CD4-positive, alpha-beta T cell (primary cell): ENCODE measurements at regions not wholly inside any gene's neighbourhood (a gene's known extent, or its start where the extent isn't known, plus 50 kb on each side); places are given as distances from the start of the nearest gene placed in this dataset.
"Not testable (repeated sequence)": the region's sequence is repeated elsewhere in the genome, so short reads cannot be mapped to it uniquely, and the experiment has no call there.

ENCODE experiments used
- ATAC-seq: fragments of 200-7000 bp; cut with Tn5 transposase; one replicate; pipeline ENCODE4 v1.10.0; 2022; ENCODE audit warnings: mild to moderate bottlenecking; ENCODE audit not compliant: poor library complexity
- CTCF ChIA-PET: fragments of 350-600 bp; sonication (Branson Sonifier 250); formaldehyde crosslinking; loops from one replicate; lab custom pipeline; 2021; ENCODE audit warnings: antibody characterized with exemption, inconsistent platforms; lab: Charles Lee
- POLR2A ChIA-PET: fragments of 350-600 bp; sonication (Branson Sonifier 250); formaldehyde crosslinking; loops from one replicate; lab custom pipeline; 2021; ENCODE audit warnings: antibody characterized with exemption, inconsistent platforms; lab: Charles Lee
- DNase-seq, 14 experiments: peaks; one replicate each; pipeline ENCODE4 v3.0.0-alpha.2; 2013 to 2020; ENCODE audit warnings: mixed read lengths in 2 of 14
- H3K27ac ChIP-seq, 2 donors: one replicate each; pipeline versions ENCODE4 v1.5.1 to v1.7.0; 2013; ENCODE audit warnings: low read length in 2 of 2, low read depth in 1 of 2, mild to moderate bottlenecking in 1 of 2
- H3K27me3 ChIP-seq, 2 experiments: 1 replicate in 1 of 2; 2 replicates in 1 of 2; pipeline versions ENCODE4 v1.6.1 to v1.7.0; 2013; ENCODE audit warnings: low read length in 2 of 2, control low read depth in 1 of 2, mild to moderate bottlenecking in 1 of 2, moderate library complexity in 1 of 2; ENCODE audit not compliant: insufficient read depth in 2 of 2, control insufficient read depth in 1 of 2
- H3K36me3 ChIP-seq: one replicate; pipeline ENCODE4 v1.6.1; 2013; ENCODE audit warnings: low read length, control low read depth; ENCODE audit not compliant: insufficient read depth
- H3K4me1 ChIP-seq: one replicate; pipeline ENCODE4 v1.6.1; 2013; ENCODE audit warnings: low read length, control low read depth; ENCODE audit not compliant: insufficient read depth
- H3K4me3 ChIP-seq: one replicate; pipeline ENCODE4 v1.5.1; 2013; ENCODE audit warnings: mild to moderate bottlenecking, low read length, moderate library complexity
- H3K9me3 ChIP-seq, 2 experiments: 1 replicate in 1 of 2; 2 replicates in 1 of 2; pipeline versions ENCODE4 v1.6.1 to v1.7.0; 2013; ENCODE audit warnings: low read length in 2 of 2, mild to moderate bottlenecking in 2 of 2, control low read depth in 1 of 2, moderate library complexity in 1 of 2; ENCODE audit not compliant: control insufficient read depth in 1 of 2, insufficient read depth in 1 of 2
- H3K27ac Mint-ChIP-seq: one replicate; pipeline ENCODE4 v1.8.0; 2020; ENCODE audit warnings: mixed read lengths
- H3K27me3 Mint-ChIP-seq: one replicate; pipeline ENCODE4 v1.8.0; 2021; ENCODE audit warnings: mixed read lengths
- H3K36me3 Mint-ChIP-seq: one replicate; pipeline ENCODE4 v1.8.0; 2021; ENCODE audit warnings: low read depth, mixed read lengths
- H3K4me1 Mint-ChIP-seq: one replicate; pipeline ENCODE4 v1.8.0; 2021; ENCODE audit warnings: low read depth, mixed read lengths
- H3K4me3 Mint-ChIP-seq: one replicate; pipeline ENCODE4 v1.8.0; 2020; ENCODE audit warnings: mild to moderate bottlenecking, mixed read lengths
- H3K9me3 Mint-ChIP-seq: one replicate; pipeline ENCODE4 v1.8.0; 2020; ENCODE audit warnings: mixed read lengths
- CTCF ChIP-seq: fragments of 200-600 bp; IDR thresholded peaks from one replicate; pipeline ENCODE4 v1.8.0; 2022; ENCODE audit warnings: antibody characterized with exemption, mild to moderate bottlenecking
- intact Hi-C, 2 experiments: fragments of 100-400 bp; cut with DNase I in 1 of 2; cut with micrococcal nuclease in 1 of 2; formaldehyde crosslinking; loops; one replicate each; pipeline versions ENCODE4 v1.15.1 to v1.9.0; 2023 to 2025; cut with DNase I, micrococcal nuclease

GRCh38 chr16:22721511-22722100 lies 92.4 kb upstream of the HS3ST2 start:
- no peak overlapping the region for H3K4me3 ChIP-seq
- TF ChIP-seq CTCF = no peak
- Mint-ChIP-seq H3K9me3 (no peaks in the 10 kb centered on the region), H3K4me3 (no peak overlapping the region), H3K4me1 (no peaks in the 10 kb centered on the region), H3K36me3 (no peaks in the 10 kb centered on the region), H3K27me3 (peaks cover 32% of the 10 kb centered on the region), H3K27ac (no peak overlapping the region)
- ChIA-PET CTCF (no interaction called here), POLR2A (no interaction called here)
- no peak for ATAC-seq
- DNase-seq = no peak
- peaks cover 0 to 12% of the 10 kb centered on the region in 2 experiments for H3K9me3 ChIP-seq
- H3K4me1 ChIP-seq = no peaks in the 10 kb centered on the region
- intact Hi-C loops = no loop called here
- H3K36me3 ChIP-seq = no peaks in the 10 kb centered on the region
- H3K27me3 ChIP-seq = peaks cover 4 to 6% of the 10 kb centered on the region in 2 experiments
- H3K27ac ChIP-seq = no peak overlapping the region

DNA sequence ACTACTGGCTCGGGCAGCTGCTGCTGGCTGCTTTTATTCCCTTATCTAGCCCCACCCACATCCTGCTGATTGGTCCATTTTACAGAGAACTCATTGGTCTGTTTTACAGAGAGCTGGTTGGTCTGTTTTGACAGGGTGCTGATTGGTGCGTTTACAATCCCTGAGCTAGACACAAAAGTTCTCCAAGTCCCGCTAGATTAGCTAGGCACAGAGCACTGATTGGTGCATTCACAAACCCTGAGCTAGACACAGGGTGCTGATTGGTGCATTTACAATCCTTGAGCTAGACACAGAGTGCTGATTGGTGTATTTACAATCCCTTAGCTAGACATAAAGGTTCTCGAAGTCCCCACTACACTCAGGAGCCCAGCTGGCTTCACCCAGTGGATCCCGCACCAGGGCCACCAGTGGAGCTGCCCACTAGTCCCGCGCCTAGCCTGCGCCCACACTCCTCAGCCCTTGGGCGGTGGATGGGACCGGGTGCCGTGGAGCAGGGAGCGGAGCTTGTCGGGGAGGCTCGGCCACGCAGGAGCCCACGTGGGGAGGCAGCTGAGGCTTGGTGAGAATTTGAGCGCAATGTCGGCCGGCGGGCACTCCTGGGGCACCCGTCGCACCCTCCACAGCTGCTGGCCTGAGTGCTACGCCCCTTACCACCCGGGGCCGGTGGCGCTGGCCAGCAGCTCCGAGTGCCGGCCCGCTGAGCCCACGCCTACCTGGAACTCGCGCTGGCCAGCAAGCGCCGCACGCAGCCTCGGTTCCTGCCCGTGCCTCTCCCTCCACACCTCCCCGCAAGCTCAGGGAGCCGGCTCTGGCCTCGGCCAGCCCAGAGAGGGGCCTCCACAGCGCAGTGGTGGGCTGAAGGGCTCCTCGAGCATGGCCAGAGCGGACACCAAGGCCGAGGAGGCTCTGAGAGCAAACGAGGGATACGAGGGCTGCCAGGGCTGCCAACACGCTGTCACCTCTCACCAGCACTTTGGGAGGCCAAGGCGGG lies 91.1 kb upstream of the HS3ST2 start:
- peaks cover 25% of the 10 kb centered on the region for H3K27me3 Mint-ChIP-seq
- intact Hi-C loops, H3K36me3 ChIP-seq, H3K4me3 ChIP-seq, H3K27ac ChIP-seq, H3K27me3 ChIP-seq, H3K4me1 Mint-ChIP-seq, H3K36me3 Mint-ChIP-seq, H3K27ac Mint-ChIP-seq, H3K4me3 Mint-ChIP-seq, ATAC-seq, H3K4me1 ChIP-seq, POLR2A ChIA-PET, DNase-seq, CTCF ChIA-PET, H3K9me3 Mint-ChIP-seq: not testable (repeated sequence)
- H3K9me3 ChIP-seq = peaks cover 0 to 12% of the 10 kb centered on the region in 2 experiments

DNA sequence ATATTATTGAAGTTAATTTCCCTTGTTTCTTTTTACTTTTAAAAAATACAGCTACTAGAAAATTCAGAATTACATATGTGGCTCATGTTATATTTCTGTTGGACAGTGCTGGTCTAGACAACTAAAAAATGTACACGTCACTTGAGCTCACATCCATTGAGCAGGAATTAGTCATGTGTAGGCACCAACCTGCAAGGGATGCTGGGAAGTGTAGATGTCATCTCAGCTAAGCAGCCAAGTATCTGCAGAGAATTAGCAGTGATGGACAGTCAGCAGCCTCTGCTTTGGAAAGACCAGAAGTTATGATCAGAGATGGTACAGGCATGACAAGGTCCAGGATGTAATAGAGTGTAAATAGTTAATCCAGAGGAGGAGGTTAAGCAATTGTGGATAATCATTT lies 87.1 kb upstream of the HS3ST2 start:
- no peak overlapping the region for H3K27ac Mint-ChIP-seq
- CTCF ChIA-PET = no interaction called here
- intact Hi-C loops = no loop called here
- no peaks in the 10 kb centered on the region for H3K27me3 ChIP-seq
- H3K27me3 Mint-ChIP-seq = peaks cover 14% of the 10 kb centered on the region
- no peak for TF ChIP-seq CTCF
- POLR2A ChIA-PET = no interaction called here
- no peak overlapping the region for H3K27ac ChIP-seq
- DNase-seq = no peak
- no peak for ATAC-seq
- no peak overlapping the region for H3K4me3 ChIP-seq
- H3K4me3 Mint-ChIP-seq = no peak overlapping the region
- H3K4me1 ChIP-seq = no peaks in the 10 kb centered on the region
- H3K36me3 ChIP-seq = no peaks in the 10 kb centered on the region
- H3K9me3 ChIP-seq = peaks cover 0 to 12% of the 10 kb centered on the region in 2 experiments
- H3K9me3 Mint-ChIP-seq = no peaks in the 10 kb centered on the region
- H3K4me1 Mint-ChIP-seq = no peaks in the 10 kb centered on the region
- H3K36me3 Mint-ChIP-seq = no peaks in the 10 kb centered on the region
